HT1080 (cell line): ENCODE measurements at regions not wholly inside any gene's neighbourhood (a gene's known extent, or its start where the extent isn't known, plus 50 kb on each side); places are given as distances from the start of the nearest gene placed in this dataset.

Source experiments
- DNase-seq: peaks from one replicate; pipeline ENCODE4 v3.0.0-alpha.2; 2015; ENCODE audit warnings: low read depth

DNA sequence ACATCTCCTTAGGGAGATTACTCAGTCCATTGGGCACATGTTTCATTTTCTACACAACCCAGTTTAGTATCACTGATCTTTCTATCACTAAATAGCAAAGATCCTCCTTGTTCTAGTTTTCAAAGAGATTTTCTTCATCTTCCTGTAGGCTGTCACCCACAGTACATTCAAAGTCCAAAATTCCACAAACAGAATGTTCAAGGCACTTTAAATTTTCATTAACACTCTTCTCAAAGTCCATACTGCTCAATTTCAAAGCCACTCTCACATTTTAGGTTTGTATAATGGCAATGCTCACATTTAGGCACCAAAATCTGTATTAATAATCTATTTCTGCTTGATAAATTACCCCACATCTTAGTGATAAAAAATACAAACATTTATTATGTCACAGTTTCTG lies 152.8 kb downstream of the FSIP2 start:
- DNase-seq = no peak

DNA sequence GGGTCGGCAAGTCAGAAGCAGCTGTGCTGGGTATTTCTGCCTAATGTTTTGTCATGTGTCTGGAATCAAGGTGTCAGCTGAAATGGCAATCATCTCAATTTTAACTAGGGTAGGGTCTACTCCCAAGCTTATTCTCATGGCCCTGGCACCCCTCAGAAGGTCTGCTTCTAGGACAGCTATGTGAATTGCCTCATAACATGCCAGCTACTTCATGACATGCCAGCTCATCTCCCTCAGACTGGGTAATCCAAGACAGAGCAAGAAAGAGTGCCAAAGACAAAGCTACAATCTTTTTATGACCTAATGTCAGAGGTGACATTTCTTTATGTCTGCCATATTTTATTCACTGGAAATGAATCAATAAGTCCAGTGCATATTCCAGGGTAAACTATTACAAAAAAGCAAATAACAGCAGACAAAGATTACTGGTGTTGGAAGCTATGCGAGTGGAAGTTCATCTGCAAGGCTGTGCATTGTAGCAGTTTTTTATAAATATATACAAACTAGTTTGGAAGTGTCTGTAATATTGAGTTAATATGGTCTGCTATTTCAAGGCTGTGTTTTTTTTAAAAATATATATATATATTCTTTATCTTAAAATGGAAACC lies 153.3 kb downstream of the FSIP2 start:
- DNase-seq = no peak

DNA sequence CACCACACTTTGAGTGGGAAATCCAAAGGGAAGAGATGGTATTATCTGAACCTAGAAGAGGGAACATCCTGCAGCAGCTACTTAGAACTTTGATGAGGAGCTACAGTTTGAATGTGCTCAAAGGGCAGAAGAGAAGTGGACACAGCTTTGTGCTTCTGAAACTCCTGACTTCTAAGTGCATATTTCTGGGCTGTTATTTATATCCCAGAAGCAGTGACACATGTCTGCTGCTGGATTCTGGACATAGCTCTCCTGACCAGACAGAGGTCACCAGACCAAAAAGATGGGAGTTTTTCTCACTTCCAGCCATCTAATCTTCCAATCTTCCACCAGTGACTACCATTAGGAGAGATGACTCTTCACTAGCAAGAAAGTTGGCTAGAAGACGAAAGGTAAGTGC lies 153.9 kb downstream of the FSIP2 start:
- DNase-seq = no peak

DNA sequence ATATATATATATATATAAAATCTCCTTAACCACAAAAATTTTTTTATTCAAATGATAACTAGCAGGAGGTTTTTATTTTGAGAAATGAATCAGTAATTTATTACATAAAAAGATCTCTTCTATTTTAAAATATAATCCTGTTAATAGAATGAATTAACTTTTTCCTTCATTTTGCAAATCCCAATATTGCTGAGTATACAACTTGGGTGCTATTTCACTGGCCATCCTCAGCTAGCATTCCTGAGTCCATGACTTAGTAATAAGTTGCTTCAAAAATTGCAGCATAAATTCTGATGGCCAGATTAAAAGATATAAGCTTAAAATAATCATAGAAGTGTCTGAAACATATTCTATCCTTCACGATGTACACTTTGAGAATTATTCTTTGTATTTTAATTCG lies 155.6 kb downstream of the FSIP2 start:
- DNase-seq = no peak

DNA sequence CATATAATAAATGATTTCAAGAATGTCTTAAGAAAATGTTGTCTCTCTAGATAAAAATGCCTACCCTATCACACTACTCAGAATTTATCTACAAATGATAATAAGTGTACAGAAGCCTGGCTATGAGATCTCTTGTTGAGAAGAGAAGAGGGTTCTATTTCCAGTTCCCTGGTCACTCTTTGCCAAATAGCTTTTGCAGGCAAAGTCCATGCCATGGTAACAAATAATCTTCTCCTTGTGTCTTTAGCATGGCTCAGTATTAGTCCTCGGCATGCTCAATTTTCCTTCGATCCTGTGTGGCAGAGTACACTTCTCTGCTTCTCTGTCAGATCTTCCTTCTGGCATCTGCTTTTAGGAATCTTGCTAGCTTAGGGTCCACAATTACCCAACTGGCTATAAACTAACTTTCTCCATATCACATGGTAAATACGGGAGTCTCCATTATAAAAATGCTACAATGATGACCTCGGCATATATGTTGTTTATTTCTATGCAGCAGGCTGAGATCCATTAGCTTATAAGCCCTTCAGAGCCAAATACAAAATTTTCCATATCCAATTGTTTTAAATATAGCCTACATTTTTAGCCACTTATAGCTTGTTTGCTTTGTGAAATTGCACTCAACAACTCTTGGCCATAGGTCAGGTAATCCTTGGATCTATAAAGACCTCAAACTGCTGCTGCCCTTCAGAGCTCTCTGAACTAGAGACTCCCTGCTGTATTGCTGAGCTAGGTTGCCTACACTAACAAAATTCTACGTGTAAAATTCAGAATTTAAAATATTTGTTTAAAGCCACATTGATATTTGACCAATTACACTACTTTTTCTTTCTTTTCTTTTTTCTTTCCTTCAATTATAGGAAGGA lies 157.5 kb downstream of the FSIP2 start:
- no peak for DNase-seq

- DNase-seq = no peak
Measured at GRCh38 chr2:185899366-185899765, 160.8 kb downstream of the FSIP2 start.

GRCh38 chr2:185919155-185919554 lies 180.6 kb downstream of the FSIP2 start:
- peak; percentile 7 for DNase-seq

- DNase-seq = no peak
Measured at GRCh38 chr2:185921048-185921756, 182.6 kb downstream of the FSIP2 start.

DNA sequence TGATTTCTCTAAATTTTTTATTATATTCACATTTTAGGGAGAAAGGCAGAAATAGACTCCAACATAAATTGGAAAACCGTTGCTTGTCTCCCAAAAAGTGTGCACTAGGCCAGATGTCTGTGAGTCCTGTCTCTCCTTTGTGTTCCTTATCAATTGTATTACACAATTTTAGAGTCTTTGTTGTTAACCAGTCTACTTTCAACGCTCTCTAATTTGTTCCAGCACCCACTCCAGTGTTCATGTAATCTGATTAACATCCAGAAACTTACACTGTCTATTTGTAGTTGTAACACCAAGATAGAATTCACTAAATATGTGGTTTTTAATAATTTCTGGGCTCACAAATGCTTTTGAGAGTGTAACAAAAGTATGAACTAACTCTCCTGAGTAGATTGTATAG lies 195.6 kb downstream of the FSIP2 start:
- DNase-seq = no peak

DNA sequence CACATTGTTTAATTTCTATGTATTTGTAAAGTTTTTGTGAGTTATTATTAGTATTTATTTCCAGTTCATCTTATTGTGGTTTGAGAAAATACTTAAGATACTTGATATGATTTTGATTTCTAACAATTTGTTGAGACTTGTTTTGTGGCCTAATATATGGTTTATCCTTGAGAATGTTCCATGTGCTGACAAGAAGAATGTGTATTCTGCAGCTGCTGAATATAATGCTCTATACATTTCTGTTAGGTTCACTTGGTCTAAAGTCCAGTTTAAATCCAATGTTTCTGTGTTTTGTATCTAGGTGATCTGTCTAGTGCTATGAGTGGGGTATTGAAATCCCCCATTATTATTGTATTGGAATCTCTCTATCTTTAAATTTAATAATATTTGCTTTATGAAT lies 201.3 kb downstream of the FSIP2 start:
- no peak for DNase-seq

DNA sequence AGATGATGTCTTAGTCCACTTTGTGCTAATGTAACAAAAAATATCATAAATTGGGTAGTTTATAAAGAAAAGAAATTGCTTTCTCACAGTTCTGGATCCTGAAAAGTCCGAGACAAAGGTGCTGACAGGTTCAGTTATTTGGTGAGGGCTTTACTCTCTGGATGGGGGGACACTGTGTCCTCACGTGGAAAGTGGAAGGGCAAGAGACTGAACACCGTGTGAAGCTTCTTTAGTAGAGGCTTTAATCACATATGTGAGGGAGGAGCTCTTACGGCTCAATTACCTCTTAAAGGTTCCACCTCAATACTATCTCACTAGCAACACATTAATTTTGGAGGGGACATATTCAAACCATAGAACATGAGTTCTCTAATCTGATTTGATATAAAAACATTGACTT lies 204.3 kb downstream of the FSIP2 start:
- DNase-seq = no peak

DNA sequence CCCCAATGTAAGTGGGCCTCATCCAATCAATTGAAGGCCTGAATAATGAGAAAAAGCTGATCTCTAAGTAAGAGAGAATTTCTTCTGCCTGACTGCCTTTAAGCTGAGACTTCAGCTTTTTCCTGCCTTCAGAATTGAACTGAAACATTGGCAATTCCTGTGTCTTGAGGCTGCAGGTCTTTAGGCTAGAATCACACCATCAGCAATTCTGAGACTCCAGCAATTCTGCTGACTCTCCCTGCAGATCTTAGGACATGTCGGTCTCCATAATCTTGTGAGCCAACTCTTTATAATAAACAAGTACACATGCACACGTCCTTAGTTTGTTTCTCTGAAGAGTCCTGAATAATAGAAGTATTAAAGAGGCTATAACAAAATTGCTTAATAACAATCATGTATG lies 209.1 kb downstream of the FSIP2 start:
- no peak for DNase-seq

GRCh38 chr2:185952100-185952499 lies 213.5 kb downstream of the FSIP2 start:
- DNase-seq = no peak

DNA sequence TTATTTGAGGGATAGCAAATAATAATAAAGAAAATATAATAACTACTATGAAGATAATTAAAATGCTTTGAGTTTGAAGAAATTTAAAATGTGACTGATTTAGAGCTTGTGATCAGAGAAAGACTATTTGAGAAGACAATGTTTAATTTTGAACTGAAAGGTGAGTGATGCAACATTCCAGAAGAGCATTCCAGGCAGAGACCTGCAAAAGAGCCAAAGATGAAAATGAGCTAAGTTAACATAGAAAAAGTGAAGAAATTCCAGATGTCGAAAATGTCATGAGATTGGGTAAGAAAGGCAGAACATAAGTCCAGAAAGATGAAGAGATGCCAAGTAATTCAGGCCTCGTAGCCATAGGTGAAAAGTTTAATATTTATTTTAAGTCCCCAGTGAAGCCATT lies 215.8 kb downstream of the FSIP2 start:
- no peak for DNase-seq

DNA sequence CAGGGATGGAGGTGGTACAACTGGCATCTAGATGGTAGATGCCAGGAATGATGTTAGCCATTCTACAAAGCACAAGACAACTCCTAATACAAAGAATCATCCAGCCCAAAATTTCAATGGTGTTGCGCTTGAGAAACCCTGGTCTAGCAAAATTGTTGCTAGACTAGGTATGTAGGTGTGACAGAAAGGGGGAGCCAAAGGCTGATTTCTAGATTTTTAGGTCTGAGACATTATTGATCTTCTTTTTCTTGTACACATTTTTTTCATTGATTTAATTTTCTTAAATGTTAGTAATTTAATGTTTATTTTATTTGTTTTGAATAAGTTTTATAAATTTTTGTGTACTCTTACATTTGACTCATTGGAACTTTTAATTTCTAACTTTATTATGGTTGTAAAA lies 216.4 kb downstream of the FSIP2 start:
- no peak for DNase-seq

GRCh38 chr2:185967335-185967734 lies 228.7 kb downstream of the FSIP2 start:
- DNase-seq = no peak

DNA sequence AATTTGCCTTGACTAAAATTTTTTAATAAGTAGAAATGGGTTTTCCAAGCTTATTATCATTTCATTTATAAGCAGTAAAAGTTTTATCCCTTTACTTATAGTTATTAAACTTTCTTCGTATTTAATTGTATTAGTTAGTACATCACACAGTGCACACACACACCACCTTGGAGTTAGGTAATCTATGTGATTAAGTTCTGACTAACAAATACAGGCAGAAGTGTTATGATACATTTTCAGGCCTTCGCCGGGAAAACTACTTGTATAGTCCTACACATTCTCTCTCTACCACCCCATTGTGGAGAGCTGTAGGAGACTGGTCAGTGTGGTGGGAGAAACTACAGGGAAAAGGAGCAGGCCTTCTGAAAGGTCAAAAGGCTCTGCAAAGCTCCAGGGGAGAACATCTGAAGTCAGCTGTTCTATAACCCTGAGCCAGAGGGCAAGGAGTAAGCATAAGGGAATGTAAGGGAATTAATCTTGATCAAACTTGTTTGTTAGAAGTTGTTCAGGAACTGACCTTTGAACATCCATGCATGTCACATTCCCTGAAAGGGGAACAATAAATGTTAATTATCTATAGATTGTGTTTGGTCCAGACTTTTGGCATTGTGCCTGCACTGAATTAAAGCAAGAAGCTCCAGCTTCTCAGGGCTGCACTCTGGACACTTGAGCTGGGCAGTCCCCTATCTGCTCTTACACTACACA lies 231.7 kb downstream of the FSIP2 start:
- DNase-seq = no peak

DNA sequence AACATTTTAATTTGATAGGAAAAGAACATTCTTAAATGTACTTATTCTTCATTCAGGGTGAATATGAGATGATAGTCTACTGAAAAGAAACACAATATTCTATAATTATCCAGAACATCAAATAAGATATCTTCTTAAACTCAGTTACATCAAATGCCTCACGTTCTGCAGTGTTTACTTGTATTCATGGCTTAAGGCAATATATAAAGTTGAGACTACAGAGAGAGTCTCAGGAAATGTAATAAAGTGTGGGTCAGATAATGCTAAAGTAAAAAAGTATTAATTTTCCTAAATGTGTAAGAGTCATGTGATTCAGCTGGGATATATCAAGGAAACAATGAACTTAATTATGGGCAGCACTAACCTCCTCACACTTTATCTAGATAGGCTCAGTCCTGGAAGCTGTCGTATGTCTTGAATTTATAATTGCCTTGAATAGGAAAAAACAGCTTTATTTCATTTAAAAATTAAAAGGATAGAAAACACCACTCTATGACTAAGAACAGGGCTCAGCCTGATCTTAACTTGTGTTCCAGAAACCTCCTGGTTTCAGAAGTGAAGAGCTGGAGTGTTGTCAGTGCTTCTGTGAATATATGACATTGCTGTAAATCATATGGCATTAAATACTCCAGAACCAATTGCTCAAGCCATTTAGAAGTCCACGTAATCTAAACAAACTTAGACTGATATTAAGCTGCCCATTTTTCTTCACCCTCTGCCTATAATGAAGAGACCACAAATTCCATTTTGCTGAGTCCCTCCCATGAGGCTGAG lies 240.2 kb downstream of the FSIP2 start:
- DNase-seq = no peak

DNA sequence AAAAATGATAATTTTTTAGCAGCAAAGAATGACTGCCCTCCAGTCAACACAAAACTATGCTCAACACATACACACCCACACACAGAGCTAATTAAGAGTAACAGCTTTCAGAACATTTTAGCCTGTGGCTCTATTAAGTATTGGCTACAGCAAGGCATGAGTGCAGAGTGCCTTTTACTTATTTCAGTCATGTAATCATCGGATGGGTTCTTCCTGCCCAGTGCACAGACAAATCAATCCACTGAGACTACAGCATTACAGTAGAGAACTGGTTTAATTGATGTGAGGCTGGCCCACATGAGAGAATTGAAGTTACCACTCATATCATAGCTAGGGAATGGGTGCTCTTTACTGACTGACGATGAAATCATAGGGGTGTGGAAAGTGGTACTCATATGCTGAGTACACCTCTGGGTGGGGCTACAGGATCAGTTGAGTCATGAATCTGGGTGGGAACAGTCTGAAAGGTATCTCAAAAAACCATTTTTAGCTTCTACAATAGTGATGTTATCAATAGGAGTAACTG lies 241.0 kb downstream of the FSIP2 start:
- DNase-seq = peak; percentile 46

GRCh38 chr2:185980944-185981343 lies 242.3 kb downstream of the FSIP2 start:
- no peak for DNase-seq

DNA sequence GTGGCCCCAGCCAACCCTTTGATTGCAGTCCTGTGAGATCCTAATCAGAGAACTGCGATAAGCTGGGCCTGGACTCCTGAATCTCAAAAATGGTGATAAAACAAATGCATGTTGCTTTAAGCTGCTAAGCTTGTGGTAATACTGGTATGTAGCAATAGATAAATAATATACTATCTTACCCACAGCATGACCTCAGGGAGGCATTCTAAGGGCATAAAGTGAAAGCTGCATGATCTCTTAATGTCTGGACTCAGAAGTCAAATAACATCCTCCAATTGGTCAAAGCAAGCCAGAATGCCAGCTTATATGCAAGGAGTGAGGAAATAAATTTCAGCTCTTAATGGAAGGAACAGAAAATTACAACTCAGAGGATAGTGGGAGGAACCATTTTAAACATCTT lies 246.1 kb downstream of the FSIP2 start:
- DNase-seq = no peak
